ENCODE measurements at regions not wholly inside any gene's neighbourhood (a gene's known extent, or its start where the extent isn't known, plus 50 kb on each side); places are given as distances from the start of the nearest gene placed in this dataset.

DNA sequence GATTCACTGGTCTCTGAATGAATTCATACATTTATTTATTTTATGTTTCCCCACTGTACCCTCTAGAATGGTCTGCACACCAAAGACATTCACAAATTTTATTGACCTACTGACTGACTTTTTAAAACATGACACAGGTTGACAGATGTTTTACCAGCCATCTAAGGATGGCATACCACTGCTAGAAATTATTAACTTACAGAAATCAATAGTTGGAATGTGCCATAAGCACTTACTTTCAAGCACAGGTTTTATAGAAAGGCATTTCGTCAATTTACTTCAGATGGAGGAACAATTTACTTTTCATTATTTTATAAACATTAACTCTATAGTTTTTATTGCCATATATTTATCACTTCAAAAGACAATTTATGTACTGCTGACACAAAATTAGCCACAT lies 448.7 kb upstream of the FBXO33 start:
- POLR2A ChIA-PET, result no interaction called here
- no peak for DNase-seq (ENCODE audit: low read depth)
- no peaks in the 10 kb centered on the region for H3K27me3 ChIP-seq (ENCODE audit: control insufficient read depth, insufficient read depth, low read length)
- CTCF ChIA-PET, result no interaction called here
- TF ChIP-seq, protein P1, sequence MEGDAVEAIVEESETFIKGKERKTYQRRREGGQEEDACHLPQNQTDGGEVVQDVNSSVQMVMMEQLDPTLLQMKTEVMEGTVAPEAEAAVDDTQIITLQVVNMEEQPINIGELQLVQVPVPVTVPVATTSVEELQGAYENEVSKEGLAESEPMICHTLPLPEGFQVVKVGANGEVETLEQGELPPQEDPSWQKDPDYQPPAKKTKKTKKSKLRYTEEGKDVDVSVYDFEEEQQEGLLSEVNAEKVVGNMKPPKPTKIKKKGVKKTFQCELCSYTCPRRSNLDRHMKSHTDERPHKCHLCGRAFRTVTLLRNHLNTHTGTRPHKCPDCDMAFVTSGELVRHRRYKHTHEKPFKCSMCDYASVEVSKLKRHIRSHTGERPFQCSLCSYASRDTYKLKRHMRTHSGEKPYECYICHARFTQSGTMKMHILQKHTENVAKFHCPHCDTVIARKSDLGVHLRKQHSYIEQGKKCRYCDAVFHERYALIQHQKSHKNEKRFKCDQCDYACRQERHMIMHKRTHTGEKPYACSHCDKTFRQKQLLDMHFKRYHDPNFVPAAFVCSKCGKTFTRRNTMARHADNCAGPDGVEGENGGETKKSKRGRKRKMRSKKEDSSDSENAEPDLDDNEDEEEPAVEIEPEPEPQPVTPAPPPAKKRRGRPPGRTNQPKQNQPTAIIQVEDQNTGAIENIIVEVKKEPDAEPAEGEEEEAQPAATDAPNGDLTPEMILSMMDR (IDR thresholded peaks at IDR 0.05; ENCODE audit: insufficient read depth, low read depth, low read length), result no peak
- H3K4me3 ChIP-seq (ENCODE audit: low read depth, low read length), result no peak overlapping the region
- H3K36me3 ChIP-seq (ENCODE audit: control insufficient read depth, insufficient read depth, low read length), result no peaks in the 10 kb centered on the region

- CTCF ChIA-PET, result no interaction called here
- no peak for DNase-seq (ENCODE audit: low read depth)
- Histone ChIP-seq H3K27me3 (ENCODE audit: control insufficient read depth, insufficient read depth, low read length) (no peaks in the 10 kb centered on the region), H3K4me3 (ENCODE audit: low read depth, low read length) (no peak overlapping the region), H3K36me3 (ENCODE audit: control insufficient read depth, insufficient read depth, low read length) (no peaks in the 10 kb centered on the region)
- POLR2A ChIA-PET, result no interaction called here
- TF ChIP-seq, protein P1 (IDR thresholded peaks at IDR 0.05; ENCODE audit: insufficient read depth, low read depth, low read length), result no peak
Observed at GRCh38 chr14:39880106-39880695, 448.0 kb upstream of the FBXO33 start.

DNA sequence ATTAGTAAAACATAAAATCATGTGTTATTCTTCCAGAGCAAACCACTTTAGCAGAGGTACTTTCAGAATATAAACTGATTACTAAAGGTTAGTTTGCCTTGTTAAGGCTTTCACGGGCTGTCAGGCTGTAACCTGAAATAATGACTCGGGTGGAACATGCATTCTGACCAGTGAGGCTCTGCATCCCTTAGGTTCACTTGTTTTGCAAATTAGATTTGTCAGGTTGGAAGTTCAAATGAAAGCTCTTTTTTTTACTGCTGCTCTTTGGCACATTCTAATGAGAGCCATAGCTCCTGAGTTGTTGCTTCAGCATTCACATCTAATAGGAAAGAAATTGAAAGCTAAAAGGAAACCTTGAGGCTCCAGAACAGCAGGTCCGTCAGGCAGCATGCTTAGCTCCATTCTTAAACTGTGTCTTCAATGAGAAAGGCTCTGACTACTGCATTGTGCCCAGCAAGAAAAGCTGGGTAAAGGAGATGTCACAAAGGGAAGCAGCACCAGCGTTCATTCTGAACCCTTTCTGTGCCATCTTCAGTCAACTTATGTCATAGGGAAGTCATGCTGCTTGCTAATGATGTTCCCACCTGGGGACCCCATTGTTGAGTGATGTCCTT lies 445.5 kb upstream of the FBXO33 start:
- no peaks in the 10 kb centered on the region for H3K36me3 ChIP-seq (ENCODE audit: control insufficient read depth, insufficient read depth, low read length)
- TF ChIP-seq, protein P1 (IDR thresholded peaks at IDR 0.05; ENCODE audit: insufficient read depth, low read depth, low read length), result no peak
- no peaks in the 10 kb centered on the region for H3K27me3 ChIP-seq (ENCODE audit: control insufficient read depth, insufficient read depth, low read length)
- H3K4me3 ChIP-seq (ENCODE audit: low read depth, low read length), result no peak overlapping the region
- ChIA-PET CTCF (no interaction called here), POLR2A (no interaction called here)
- DNase-seq (ENCODE audit: low read depth), result no peak

DNA sequence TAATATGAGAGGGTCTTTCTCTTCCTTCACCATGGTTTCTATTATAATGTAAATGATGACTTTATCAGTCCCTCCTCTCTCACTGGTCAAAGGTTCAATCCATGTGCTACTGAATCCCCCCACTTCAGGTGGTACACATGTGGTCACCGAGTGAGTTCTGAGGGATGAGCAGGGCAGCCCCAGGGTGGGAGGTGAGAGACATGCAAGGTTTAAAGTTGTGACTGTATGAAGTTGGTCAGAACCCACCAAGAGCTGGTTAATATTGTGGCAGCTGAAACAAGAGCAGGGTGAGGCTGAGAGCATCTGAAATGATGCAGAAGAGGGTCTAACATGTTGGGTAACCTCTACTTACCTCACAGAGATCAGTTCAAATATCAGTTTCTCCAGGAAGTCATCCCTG lies 444.7 kb upstream of the FBXO33 start:
- ChIA-PET CTCF (no interaction called here), POLR2A (no interaction called here)
- TF ChIP-seq, protein P1 (IDR thresholded peaks at IDR 0.05; ENCODE audit: insufficient read depth, low read depth, low read length), result no peak
- no peak for DNase-seq (ENCODE audit: low read depth)
- Histone ChIP-seq H3K4me3 (ENCODE audit: low read depth, low read length) (no peak overlapping the region), H3K36me3 (ENCODE audit: control insufficient read depth, insufficient read depth, low read length) (no peaks in the 10 kb centered on the region), H3K27me3 (ENCODE audit: control insufficient read depth, insufficient read depth, low read length) (no peaks in the 10 kb centered on the region)

DNA sequence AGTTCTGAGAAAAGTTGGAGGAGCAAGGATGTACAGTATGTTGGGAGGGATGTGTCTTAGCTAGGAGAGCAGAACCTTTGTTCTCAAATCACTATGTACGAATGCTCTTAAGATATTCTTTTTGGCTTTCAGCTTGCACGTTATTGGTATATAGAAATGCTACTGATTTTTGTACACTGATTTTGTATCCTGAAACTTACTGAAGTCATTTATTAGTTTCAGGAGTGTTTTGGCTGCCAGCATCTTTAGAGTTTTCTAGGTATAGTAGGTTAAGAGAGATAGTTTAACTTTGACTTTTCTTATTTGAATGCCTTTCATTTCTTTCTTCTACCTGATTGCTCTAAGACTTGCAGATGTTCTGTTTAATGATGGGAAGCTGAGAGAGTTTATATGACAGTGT lies 442.8 kb upstream of the FBXO33 start:
- no peak for DNase-seq (ENCODE audit: low read depth)
- ChIA-PET POLR2A (no interaction called here), CTCF (no interaction called here)
- no peaks in the 10 kb centered on the region for H3K27me3 ChIP-seq (ENCODE audit: control insufficient read depth, insufficient read depth, low read length)
- H3K4me3 ChIP-seq (ENCODE audit: low read depth, low read length), result no peak overlapping the region
- TF ChIP-seq, protein P1 (IDR thresholded peaks at IDR 0.05; ENCODE audit: insufficient read depth, low read depth, low read length), result no peak
- H3K36me3 ChIP-seq (ENCODE audit: control insufficient read depth, insufficient read depth, low read length), result no peaks in the 10 kb centered on the region
